IMR-90 (cell line): ENCODE measurements at regions not wholly inside any gene's neighbourhood (a gene's known extent, or its start where the extent isn't known, plus 50 kb on each side); places are given as distances from the start of the nearest gene placed in this dataset.

ENCODE experiments used
- ATAC-seq: fragments of 200-7000 bp; cut with Tn5 transposase; 2 replicates; pipeline ENCODE4 v1.9.1; 2020; ENCODE audit warnings: low read depth, mild to moderate bottlenecking, moderate library complexity
- BruUV-seq: library from RNA; stranded (reverse); fragments of 400-500 nt; replicated peaks from 2 replicates; lab custom pipeline; 2021; lab: Mats Ljungman, UMichigan
- CTCF ChIA-PET: fragments of 300-600 bp; formaldehyde crosslinking; extraction: SDS; loops from one replicate; lab custom pipeline; 2021; ENCODE audit warnings: antibody characterized with exemption; lab: Yijun Ruan, JAX
- POLR2A ChIA-PET: fragments of 300-600 bp; sonication (Branson Sonifier 250); formaldehyde crosslinking; loops from one replicate; lab custom pipeline; 2022; ENCODE audit warnings: antibody characterized with exemption; ENCODE audit not compliant: unreplicated experiment; lab: Charles Lee
- DNase-seq: peaks from one replicate; pipeline ENCODE4 v3.0.0; 2013
- H2AFZ ChIP-seq: replicated peaks from 2 replicates; pipeline ENCODE3; 2013; ENCODE audit warnings: low read length, mild to moderate bottlenecking; ENCODE audit not compliant: poor library complexity
- H2AK5ac ChIP-seq: 2 replicates; pipeline ENCODE4 v1.6.1; 2013; ENCODE audit warnings: low read depth, low read length, inconsistent platforms
- H2AK9ac ChIP-seq: replicated peaks from 2 replicates; pipeline ENCODE3; 2013; ENCODE audit warnings: mild to moderate bottlenecking, low read depth, low read length, moderate library complexity; ENCODE audit not compliant: poor library complexity
- H2BK120ac ChIP-seq: 2 replicates; pipeline ENCODE4 v1.6.1; 2013; ENCODE audit warnings: low read depth, low read length, inconsistent platforms
- H2BK15ac ChIP-seq: 3 replicates; pipeline ENCODE4 v1.6.1; 2013; ENCODE audit warnings: low read depth, low read length, inconsistent platforms
- H2BK20ac ChIP-seq: 2 replicates; pipeline ENCODE4 v1.6.1; 2013; ENCODE audit warnings: low read depth, mild to moderate bottlenecking, inconsistent platforms, low read length, moderate library complexity
- H2BK5ac ChIP-seq: 2 replicates; pipeline ENCODE4 v1.6.1; 2013; ENCODE audit warnings: mild to moderate bottlenecking, low read depth, low read length, inconsistent platforms; ENCODE audit not compliant: poor library complexity, severe bottlenecking
- H3K14ac ChIP-seq: replicated peaks from 2 replicates; pipeline ENCODE4 v1.6.1; 2013; ENCODE audit warnings: low read depth, low read length, inconsistent platforms
- H3K18ac ChIP-seq: 2 replicates; pipeline ENCODE4 v1.6.1; 2013; ENCODE audit warnings: low read depth, low read length, control low read depth
- H3K23ac ChIP-seq: 2 replicates; pipeline ENCODE4 v1.6.1; 2013; ENCODE audit warnings: low read depth, low read length, inconsistent platforms
- H3K27ac ChIP-seq: 2 replicates; pipeline ENCODE4 v1.5.1; 2013; ENCODE audit warnings: mild to moderate bottlenecking, control low read depth, low read length; ENCODE audit not compliant: insufficient read depth
- H3K27me3 ChIP-seq: 2 replicates; pipeline ENCODE4 v1.6.1; 2013; ENCODE audit warnings: low read length; ENCODE audit not compliant: control insufficient read depth, insufficient read depth
- H3K36me3 ChIP-seq: 2 replicates; pipeline ENCODE4 v1.6.1; 2013; ENCODE audit warnings: low read length, mixed read lengths; ENCODE audit not compliant: control insufficient read depth, insufficient read depth
- H3K4ac ChIP-seq: 2 replicates; pipeline ENCODE4 v1.6.1; 2013; ENCODE audit warnings: low read depth, low read length, inconsistent platforms
- H3K4me1 ChIP-seq: 2 replicates; pipeline ENCODE4 v1.6.1; 2013; ENCODE audit warnings: low read length, mixed read lengths; ENCODE audit not compliant: control insufficient read depth, insufficient read depth
- H3K4me2 ChIP-seq: 2 replicates; pipeline ENCODE4 v1.6.1; 2013; ENCODE audit warnings: low read depth, mild to moderate bottlenecking, control low read depth, low read length, moderate library complexity
- H3K4me3 ChIP-seq: 2 replicates; pipeline ENCODE4 v1.5.1; 2013; ENCODE audit warnings: low read depth, mild to moderate bottlenecking, control low read depth, low read length, moderate library complexity; ENCODE audit not compliant: insufficient read depth
- H3K56ac ChIP-seq: 2 replicates; pipeline ENCODE4 v1.6.1; 2013; ENCODE audit warnings: low read length, inconsistent platforms; ENCODE audit not compliant: insufficient read depth; ENCODE audit errors: extremely low read depth
- H3K79me1 ChIP-seq, 2 experiments: 2 replicates each; pipeline ENCODE4 v1.6.1; 2013; ENCODE audit warnings: low read length in 2 of 2, inconsistent platforms in 1 of 2, low read depth in 1 of 2
- H3K9ac ChIP-seq: 2 replicates; pipeline ENCODE4 v1.6.1; 2013; ENCODE audit warnings: low read depth, low read length, control low read depth
- H3K9me1 ChIP-seq: 2 replicates; pipeline ENCODE4 v1.6.1; 2013; ENCODE audit warnings: low read length, inconsistent platforms; ENCODE audit not compliant: insufficient read depth
- H3K9me3 ChIP-seq: 2 replicates; pipeline ENCODE4 v1.6.1; 2013; ENCODE audit warnings: low read length; ENCODE audit not compliant: control insufficient read depth, insufficient read depth
- H4K20me1 ChIP-seq: 2 replicates; pipeline ENCODE4 v1.6.1; 2013; ENCODE audit warnings: low read length, inconsistent platforms; ENCODE audit not compliant: insufficient read depth
- H4K5ac ChIP-seq: 2 replicates; pipeline ENCODE4 v1.6.1; 2013; ENCODE audit warnings: mild to moderate bottlenecking, low read depth, low read length, control low read depth
- H4K8ac ChIP-seq, 2 experiments: 2 replicates each; pipeline ENCODE4 v1.6.1; 2013; ENCODE audit warnings: low read depth in 2 of 2, low read length in 2 of 2, control low read depth in 1 of 2, inconsistent platforms in 1 of 2
- H4K91ac ChIP-seq: 2 replicates; pipeline ENCODE4 v1.6.1; 2013; ENCODE audit warnings: low read depth, low read length, inconsistent platforms; ENCODE audit not compliant: insufficient read depth
- BHLHE40 ChIP-seq: fragments of 150-350 bp; IDR thresholded peaks from 2 replicates; pipeline ENCODE4 v1.6.1; 2016; ENCODE audit warnings: mild to moderate bottlenecking, low read depth, low read length
- CEBPB ChIP-seq: IDR thresholded peaks from 2 replicates; pipeline ENCODE4 v1.6.1; 2012; ENCODE audit warnings: low read depth, low read length, improper control_type of control experiment
- ELK1 ChIP-seq: fragments of 150-350 bp; IDR thresholded peaks from 2 replicates; pipeline ENCODE4 v1.6.1; 2016; ENCODE audit warnings: low read depth, mild to moderate bottlenecking, low read length, moderate library complexity, borderline replicate concordance
- MAFK ChIP-seq: IDR thresholded peaks from 2 replicates; pipeline ENCODE4 v1.6.1; 2012; ENCODE audit warnings: low read depth, low read length, improper control_type of control experiment
- MXI1 ChIP-seq: IDR thresholded peaks from 2 replicates; pipeline ENCODE4 v1.6.1; 2012; ENCODE audit warnings: low read depth, mild to moderate bottlenecking, low read length, moderate library complexity, borderline replicate concordance
- NFE2L2 ChIP-seq: fragments of 150-350 bp; IDR thresholded peaks from 2 replicates; pipeline ENCODE4 v1.6.1; 2016; ENCODE audit warnings: low read depth, mild to moderate bottlenecking, low read length
- RCOR1 ChIP-seq: IDR thresholded peaks from 2 replicates; pipeline ENCODE4 v1.6.1; 2012; ENCODE audit warnings: mild to moderate bottlenecking, low read length, improper control_type of control experiment; ENCODE audit not compliant: insufficient replicate concordance
- WGBS, 2 experiments: methylation state at CpG; one replicate each; pipeline versions ENCODE4 v1.1.5 to v1.1.7; 2013; ENCODE audit warnings: missing lambda C conversion rate in 2 of 2; ENCODE audit not compliant: insufficient read length in 1 of 2; ENCODE audit errors: extremely low coverage in 2 of 2; 5-methylcytosine and 5-hydroxymethylcytosine counted together
- dilution Hi-C: fragments of 300-500 bp; cut with HindIII; formaldehyde crosslinking; loops from one replicate; pipeline ENCODE4 v1.14.3; 2018; ENCODE audit warnings: low sequenced_read_pairs; ENCODE audit not compliant: unreplicated experiment
- in situ Hi-C: fragments of 300-500 bp; cut with MboI; formaldehyde crosslinking; loops from 3 replicates; pipeline ENCODE4 v1.14.3; 2019; ENCODE audit warnings: low sequenced_read_pairs, inconsistent platforms, mixed read lengths
- intact Hi-C: fragments of 100-400 bp; cut with micrococcal nuclease; formaldehyde crosslinking; loops from 2 replicates; pipeline ENCODE4 v1.10.0; 2022

GRCh38 chr5:5716665-5717064, 294.2 kb downstream of the ICE1 start:
- no peak overlapping the region for H4K5ac ChIP-seq
- in situ Hi-C loops: no loop called here
- H3K14ac ChIP-seq: no peak overlapping the region
- H2AFZ ChIP-seq: no peak overlapping the region
- no peak for DNase-seq
- no peak overlapping the region for H2BK15ac ChIP-seq
- dilution Hi-C loops: no loop called here
- H3K9me1 ChIP-seq: no peaks in the 10 kb centered on the region
- H3K36me3 ChIP-seq: no peaks in the 10 kb centered on the region
- no peak overlapping the region for H3K4ac ChIP-seq
- H2BK20ac ChIP-seq: no peak overlapping the region
- no peak overlapping the region for H3K4me2 ChIP-seq
- H4K8ac ChIP-seq: no peak overlapping the region
- CTCF ChIA-PET: no interaction called here
- H3K4me1 ChIP-seq: no peaks in the 10 kb centered on the region
- no peak overlapping the region for H3K18ac ChIP-seq
- no peak overlapping the region for H3K56ac ChIP-seq
- no peaks in the 10 kb centered on the region for H4K20me1 ChIP-seq
- WGBS, 2 experiments: 43% methylated on average over 2 of the region's 5 CpGs; no CpG with 5 or more reads in 1 of the 2 experiments
- ATAC-seq: no peak
- peaks cover 32% of the 10 kb centered on the region for H3K9me3 ChIP-seq
- H3K9ac ChIP-seq: no peak overlapping the region
- H3K23ac ChIP-seq: no peak overlapping the region
- H4K91ac ChIP-seq: no peak overlapping the region
- H3K27ac ChIP-seq: no peak overlapping the region
- H2AK5ac ChIP-seq: no peak overlapping the region
- no peak for TF ChIP-seq MXI1
- no peak for TF ChIP-seq NFE2L2
- no peak for TF ChIP-seq BHLHE40
- no peak for TF ChIP-seq RCOR1
- no peak for TF ChIP-seq ELK1
- no peak for TF ChIP-seq CEBPB
- TF ChIP-seq MAFK: no peak
- no peak overlapping the region for H2BK5ac ChIP-seq
- POLR2A ChIA-PET: no interaction called here
- H3K79me1 ChIP-seq: no peaks in the 10 kb centered on the region
- intact Hi-C loops: no loop called here
- BruUV-seq: no TSS peak
- no peak overlapping the region for H2BK120ac ChIP-seq
- H3K4me3 ChIP-seq: no peak overlapping the region
- no peaks in the 10 kb centered on the region for H3K27me3 ChIP-seq
- no peak overlapping the region for H2AK9ac ChIP-seq
